ENCODE measurements at regions not wholly inside any gene's neighbourhood (a gene's known extent, or its start where the extent isn't known, plus 50 kb on each side); places are given as distances from the start of the nearest gene placed in this dataset.
"Not testable (repeated sequence)": the region's sequence is repeated elsewhere in the genome, so short reads cannot be mapped to it uniquely, and the experiment has no call there.

DNA sequence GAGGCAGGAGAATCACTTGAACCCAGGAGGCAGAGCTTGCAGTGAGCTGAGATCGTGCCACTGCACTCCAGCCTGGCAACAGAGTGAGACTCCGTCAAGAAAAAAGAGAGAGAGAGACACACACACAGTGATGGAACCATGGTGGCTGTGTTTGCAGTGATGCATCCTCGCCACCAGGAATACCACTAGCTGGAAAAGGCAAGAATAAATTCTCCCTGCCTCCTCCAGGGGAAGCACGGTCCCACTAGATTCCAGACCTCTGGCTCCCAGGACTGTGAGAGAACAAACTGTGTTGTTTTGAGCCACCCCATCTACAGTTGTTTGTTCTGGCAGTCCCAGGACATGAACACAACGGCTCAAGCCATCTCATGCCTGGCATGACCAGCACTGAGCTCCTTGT lies 320.3 kb upstream of the FOXK1 start:
- Mint-ChIP-seq H3K4me1 (no peaks in the 10 kb centered on the region), H3K27me3 (peaks cover 0 to 31% (median 19%) of the 10 kb centered on the region in 5 donors), H3K36me3 (no peaks in the 10 kb centered on the region), H3K27ac (no peak overlapping the region), H3K9me3 (peaks cover 0 to 12% (median 5%) of the 10 kb centered on the region in 11 donors), H3K4me3 (no peak overlapping the region)
- POLR2A ChIA-PET: no interaction called here
- CTCF ChIA-PET: no interaction called here
- no peaks in the 10 kb centered on the region for H3K9me3 ChIP-seq (ENCODE audit: control insufficient read depth in 2 of 3, low read length in 3 of 3)
- H3K27me3 ChIP-seq (ENCODE audit: control insufficient read depth in 2 of 2, insufficient read depth in 2 of 2, low read length in 2 of 2): no peaks in the 10 kb centered on the region
- intact Hi-C loops (cut with micrococcal nuclease): no loop called here
- DNase-seq (no peak), ATAC-seq (no peak)
- no peaks in the 10 kb centered on the region for H3K4me1 ChIP-seq (ENCODE audit: control insufficient read depth in 2 of 2, insufficient read depth in 2 of 2, low read length in 2 of 2)
- no peak overlapping the region for H3K4me3 ChIP-seq (ENCODE audit: low read length)
- no peaks in the 10 kb centered on the region for H3K36me3 ChIP-seq (ENCODE audit: control insufficient read depth in 2 of 3, insufficient read depth in 3 of 3, low read length in 3 of 3)
- H3K27ac ChIP-seq (ENCODE audit: low read depth, low read length): no peak overlapping the region

DNA sequence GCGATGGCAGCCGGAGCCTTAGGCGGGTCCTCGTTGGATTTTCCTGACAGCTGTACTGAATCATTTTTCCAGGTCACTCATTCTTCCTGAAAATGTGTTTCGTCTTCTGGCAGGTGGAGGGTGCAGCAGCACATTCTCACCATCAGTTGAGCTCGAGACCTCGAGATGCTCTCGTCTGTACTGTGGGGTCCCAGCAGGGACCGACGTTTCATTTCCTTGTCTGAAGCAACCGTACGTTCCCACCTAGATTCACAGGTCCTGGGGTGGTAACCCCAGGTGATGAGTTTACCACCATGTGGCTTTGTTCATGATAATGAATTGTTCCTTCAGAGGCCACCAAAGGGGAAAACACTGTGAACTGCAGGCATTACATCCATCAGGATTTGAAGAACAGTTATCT lies 298.5 kb upstream of the FOXK1 start:
- no peak overlapping the region for H3K27ac ChIP-seq (ENCODE audit: low read depth, low read length)
- no peaks in the 10 kb centered on the region for H3K36me3 ChIP-seq (ENCODE audit: control insufficient read depth in 2 of 3, insufficient read depth in 3 of 3, low read length in 3 of 3)
- Mint-ChIP-seq H3K27ac (no peak overlapping the region), H3K4me1 (no peaks in the 10 kb centered on the region), H3K4me3 (no peak overlapping the region), H3K36me3 (peaks cover 0 to 11% (median 0%) of the 10 kb centered on the region in 5 donors), H3K9me3 (peaks cover 1 to 20% (median 11%) of the 10 kb centered on the region in 11 donors), H3K27me3 (peaks cover 0 to 40% (median 6%) of the 10 kb centered on the region in 5 donors)
- H3K4me3 ChIP-seq (ENCODE audit: low read length): no peak overlapping the region
- no peaks in the 10 kb centered on the region for H3K4me1 ChIP-seq (ENCODE audit: control insufficient read depth in 2 of 2, insufficient read depth in 2 of 2, low read length in 2 of 2)
- DNase-seq (no peak), ATAC-seq (no peak)
- H3K9me3 ChIP-seq (ENCODE audit: control insufficient read depth in 2 of 3, low read length in 3 of 3): peaks cover 0 to 5% (median 4%) of the 10 kb centered on the region in 3 experiments
- intact Hi-C loops (cut with micrococcal nuclease): no loop called here
- POLR2A ChIA-PET: no interaction called here
- CTCF ChIA-PET: no interaction called here
- H3K27me3 ChIP-seq (ENCODE audit: control insufficient read depth in 2 of 2, insufficient read depth in 2 of 2, low read length in 2 of 2): no peaks in the 10 kb centered on the region

DNA sequence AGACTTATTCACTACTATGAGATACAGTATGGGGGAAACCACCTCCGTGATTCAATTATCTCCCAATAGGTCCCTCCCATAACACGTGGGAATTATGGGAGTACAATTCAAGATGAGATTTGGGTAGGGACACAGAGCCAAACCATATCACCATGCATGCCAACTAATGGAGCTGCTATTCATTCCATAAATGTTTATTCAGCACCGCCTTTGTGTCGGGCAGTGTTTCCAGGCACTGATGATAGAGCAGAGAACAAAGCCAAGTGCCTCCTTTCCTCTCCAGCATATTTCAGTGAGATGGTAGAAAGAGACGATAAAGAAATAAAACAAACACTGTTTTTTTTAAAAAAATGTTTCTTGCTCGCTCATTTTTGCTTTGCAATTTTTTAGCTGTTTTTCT lies 295.9 kb upstream of the FOXK1 start:
- ChIA-PET POLR2A (no interaction called here), CTCF (no interaction called here)
- intact Hi-C loops (cut with micrococcal nuclease): no loop called here
- Histone ChIP-seq H3K27me3 (ENCODE audit: control insufficient read depth in 2 of 2, insufficient read depth in 2 of 2, low read length in 2 of 2) (no peaks in the 10 kb centered on the region), H3K36me3 (ENCODE audit: control insufficient read depth in 2 of 3, insufficient read depth in 3 of 3, low read length in 3 of 3) (no peaks in the 10 kb centered on the region), H3K4me1 (ENCODE audit: control insufficient read depth in 2 of 2, insufficient read depth in 2 of 2, low read length in 2 of 2) (no peaks in the 10 kb centered on the region), H3K4me3 (ENCODE audit: low read length) (no peak overlapping the region), H3K9me3 (ENCODE audit: control insufficient read depth in 2 of 3, low read length in 3 of 3) (no peaks in the 10 kb centered on the region), H3K27ac (ENCODE audit: low read depth, low read length) (no peak overlapping the region)
- ATAC-seq: no peak
- Mint-ChIP-seq H3K4me1 (no peaks in the 10 kb centered on the region), H3K4me3 (no peak overlapping the region), H3K9me3 (peaks cover 3 to 22% (median 11%) of the 10 kb centered on the region in 11 donors), H3K36me3 (peaks cover 0 to 8% (median 4%) of the 10 kb centered on the region in 5 donors), H3K27me3 (peaks cover 0 to 40% (median 12%) of the 10 kb centered on the region in 5 donors), H3K27ac (no peak overlapping the region)
- no peak for DNase-seq

DNA sequence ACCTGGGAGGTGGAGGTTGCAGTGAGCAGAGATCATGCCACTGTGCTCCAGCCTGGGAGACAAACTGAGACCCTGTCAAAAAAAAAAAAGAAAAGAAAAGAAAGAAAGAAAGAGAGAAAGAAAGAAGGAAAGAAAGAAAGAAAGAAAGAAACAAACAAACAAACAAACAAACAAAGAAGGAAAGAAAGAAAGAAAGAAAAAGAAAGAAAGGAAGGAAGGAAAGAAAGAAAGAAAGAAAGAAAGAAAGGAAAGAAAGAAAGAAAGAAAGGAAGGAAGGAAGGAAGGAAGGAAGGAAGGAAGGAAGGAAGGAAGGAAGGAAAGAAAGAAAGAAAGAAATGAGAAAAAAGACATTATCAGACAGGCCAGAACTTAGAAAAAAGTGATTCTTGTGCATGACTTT lies 291.0 kb upstream of the FOXK1 start:
- ATAC-seq; DNase-seq; H3K9me3 ChIP-seq (ENCODE audit: control insufficient read depth in 2 of 3, low read length in 3 of 3); H3K4me3 Mint-ChIP-seq; H3K4me1 Mint-ChIP-seq; H3K27ac Mint-ChIP-seq; H3K4me1 ChIP-seq (ENCODE audit: control insufficient read depth in 2 of 2, insufficient read depth in 2 of 2, low read length in 2 of 2); intact Hi-C loops (cut with micrococcal nuclease); H3K27me3 ChIP-seq (ENCODE audit: control insufficient read depth in 2 of 2, insufficient read depth in 2 of 2, low read length in 2 of 2); H3K36me3 Mint-ChIP-seq; H3K36me3 ChIP-seq (ENCODE audit: control insufficient read depth in 2 of 3, insufficient read depth in 3 of 3, low read length in 3 of 3); POLR2A ChIA-PET; H3K4me3 ChIP-seq (ENCODE audit: low read length); CTCF ChIA-PET; H3K27ac ChIP-seq (ENCODE audit: low read depth, low read length): not testable (repeated sequence)
- Mint-ChIP-seq H3K27me3 (peaks cover 0 to 34% (median 11%) of the 10 kb centered on the region in 5 donors), H3K9me3 (peaks cover 3 to 32% (median 15%) of the 10 kb centered on the region in 11 donors)

DNA sequence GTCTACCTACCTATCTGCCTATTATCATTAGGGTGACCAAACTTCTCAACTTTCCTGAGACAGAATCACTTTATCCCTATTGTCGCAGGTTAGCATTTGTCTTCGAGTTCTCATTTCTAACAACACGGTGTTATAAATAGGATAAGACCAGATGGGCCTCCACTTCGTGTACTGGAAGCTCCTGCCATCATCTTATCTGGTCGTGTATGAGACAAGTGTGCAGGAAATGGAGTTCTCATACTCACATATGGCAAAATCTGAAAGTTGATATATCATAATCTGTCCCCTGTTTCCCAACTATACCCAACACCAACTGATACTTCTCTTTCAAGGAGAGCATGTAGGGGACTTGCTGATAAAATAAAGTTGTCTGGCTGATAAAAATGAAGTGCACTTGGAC lies 287.4 kb upstream of the FOXK1 start:
- POLR2A ChIA-PET: no interaction called here
- Mint-ChIP-seq H3K4me3 (no peak overlapping the region), H3K27me3 (peaks cover 0 to 40% (median 23%) of the 10 kb centered on the region in 5 donors), H3K4me1 (no peaks in the 10 kb centered on the region), H3K36me3 (peaks cover 0 to 4% (median 4%) of the 10 kb centered on the region in 5 donors), H3K27ac (no peak overlapping the region), H3K9me3 (peaks cover 0 to 20% (median 9%) of the 10 kb centered on the region in 11 donors)
- Histone ChIP-seq H3K27me3 (ENCODE audit: control insufficient read depth in 2 of 2, insufficient read depth in 2 of 2, low read length in 2 of 2) (no peaks in the 10 kb centered on the region), H3K27ac (ENCODE audit: low read depth, low read length) (no peak overlapping the region), H3K36me3 (ENCODE audit: control insufficient read depth in 2 of 3, insufficient read depth in 3 of 3, low read length in 3 of 3) (no peaks in the 10 kb centered on the region), H3K4me1 (ENCODE audit: control insufficient read depth in 2 of 2, insufficient read depth in 2 of 2, low read length in 2 of 2) (no peaks in the 10 kb centered on the region), H3K4me3 (ENCODE audit: low read length) (no peak overlapping the region), H3K9me3 (ENCODE audit: control insufficient read depth in 2 of 3, low read length in 3 of 3) (no peaks in the 10 kb centered on the region)
- intact Hi-C loops (cut with micrococcal nuclease): no loop called here
- CTCF ChIA-PET: no interaction called here
- no peak for DNase-seq
- no peak for ATAC-seq

DNA sequence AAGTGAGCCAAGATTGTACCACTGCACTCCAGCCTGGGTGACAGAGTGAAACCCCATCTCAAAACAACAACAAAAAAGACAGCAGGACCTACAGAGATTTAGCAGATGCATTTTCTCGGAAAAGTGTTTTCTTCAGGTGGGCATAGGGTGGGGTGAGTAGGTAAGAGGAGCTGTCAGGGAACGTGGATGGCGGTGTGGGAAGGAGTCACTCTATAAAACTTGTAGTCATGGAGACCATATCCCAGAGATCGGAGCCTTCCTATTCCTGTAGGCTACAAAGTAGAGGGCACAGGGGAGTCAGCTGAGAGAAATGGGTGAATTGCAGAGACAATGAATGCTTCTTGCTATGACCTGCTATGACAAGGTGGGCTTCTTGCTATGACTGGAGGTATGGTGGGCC lies 283.0 kb upstream of the FOXK1 start:
- H3K9me3 Mint-ChIP-seq: peaks cover 0 to 30% (median 8%) of the 10 kb centered on the region in 11 donors
- H3K36me3 ChIP-seq (ENCODE audit: control insufficient read depth in 2 of 3, insufficient read depth in 3 of 3, low read length in 3 of 3): no peaks in the 10 kb centered on the region
- ChIA-PET CTCF (no interaction called here), POLR2A (no interaction called here)
- no peak overlapping the region for H3K4me3 Mint-ChIP-seq
- H3K27me3 ChIP-seq (ENCODE audit: control insufficient read depth in 2 of 2, insufficient read depth in 2 of 2, low read length in 2 of 2): no peaks in the 10 kb centered on the region
- H3K36me3 Mint-ChIP-seq: peaks cover 0 to 9% (median 0%) of the 10 kb centered on the region in 5 donors
- no peak for ATAC-seq
- H3K4me1 ChIP-seq (ENCODE audit: control insufficient read depth in 2 of 2, insufficient read depth in 2 of 2, low read length in 2 of 2): no peaks in the 10 kb centered on the region
- H3K4me1 Mint-ChIP-seq: no peaks in the 10 kb centered on the region
- no peak for DNase-seq
- intact Hi-C loops (cut with micrococcal nuclease): no loop called here
- H3K9me3 ChIP-seq (ENCODE audit: control insufficient read depth in 2 of 3, low read length in 3 of 3): no peaks in the 10 kb centered on the region
- H3K4me3 ChIP-seq (ENCODE audit: low read length): no peak overlapping the region
- no peak overlapping the region for H3K27ac ChIP-seq (ENCODE audit: low read depth, low read length)
- H3K27ac Mint-ChIP-seq: no peak overlapping the region
- H3K27me3 Mint-ChIP-seq: peaks cover 0 to 34% (median 26%) of the 10 kb centered on the region in 5 donors

DNA sequence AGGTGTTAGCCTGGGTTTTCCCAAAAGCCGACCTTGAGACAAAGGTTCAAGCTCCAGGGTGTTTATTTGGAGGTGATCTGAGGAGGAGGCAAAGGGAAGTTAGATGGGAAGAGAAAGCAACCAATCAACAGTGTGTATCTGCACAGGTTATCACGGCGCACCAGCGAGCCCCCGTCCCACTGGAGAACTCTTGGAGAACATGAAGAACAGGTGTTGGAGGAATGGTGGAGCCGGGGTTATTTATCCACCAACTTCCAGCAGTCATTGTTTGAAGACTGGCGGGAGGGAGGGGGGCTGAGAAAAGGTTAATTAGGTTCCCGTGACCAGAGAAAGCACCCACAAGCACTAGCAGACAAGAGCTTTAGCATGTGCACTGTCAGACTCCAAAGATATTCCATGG lies 282.5 kb upstream of the FOXK1 start:
- Mint-ChIP-seq H3K27me3 (peaks cover 0 to 39% (median 25%) of the 10 kb centered on the region in 5 donors), H3K27ac (no peak overlapping the region), H3K4me3 (no peak overlapping the region), H3K9me3 (peaks cover 4 to 35% (median 10%) of the 10 kb centered on the region in 11 donors), H3K4me1 (no peaks in the 10 kb centered on the region), H3K36me3 (peaks cover 0 to 9% (median 0%) of the 10 kb centered on the region in 5 donors)
- Histone ChIP-seq H3K27ac (ENCODE audit: low read depth, low read length) (no peak overlapping the region), H3K36me3 (ENCODE audit: control insufficient read depth in 2 of 3, insufficient read depth in 3 of 3, low read length in 3 of 3) (no peaks in the 10 kb centered on the region), H3K4me3 (ENCODE audit: low read length) (no peak overlapping the region), H3K27me3 (ENCODE audit: control insufficient read depth in 2 of 2, insufficient read depth in 2 of 2, low read length in 2 of 2) (no peaks in the 10 kb centered on the region), H3K4me1 (ENCODE audit: control insufficient read depth in 2 of 2, insufficient read depth in 2 of 2, low read length in 2 of 2) (no peaks in the 10 kb centered on the region), H3K9me3 (ENCODE audit: control insufficient read depth in 2 of 3, low read length in 3 of 3) (no peaks in the 10 kb centered on the region)
- ATAC-seq (no peak), DNase-seq (no peak)
- ChIA-PET CTCF (no interaction called here), POLR2A (no interaction called here)
- intact Hi-C loops (cut with micrococcal nuclease): no loop called here
